IPS-20b (cell line): ENCODE measurements at regions not wholly inside any gene's neighbourhood (a gene's known extent, or its start where the extent isn't known, plus 50 kb on each side); places are given as distances from the start of the nearest gene placed in this dataset.

Experiments
- H3K27ac ChIP-seq: one replicate; pipeline ENCODE4 v1.5.1; 2013; ENCODE audit warnings: low read length
- H3K27me3 ChIP-seq: 2 replicates; pipeline ENCODE4 v1.6.1; 2013; ENCODE audit warnings: mild to moderate bottlenecking, low read length, inconsistent platforms; ENCODE audit not compliant: insufficient read depth
- H3K36me3 ChIP-seq: 2 replicates; pipeline ENCODE4 v1.6.1; 2013; ENCODE audit warnings: low read depth, mild to moderate bottlenecking, inconsistent platforms, low read length, moderate library complexity; ENCODE audit not compliant: insufficient read depth
- H3K4me1 ChIP-seq: 2 replicates; pipeline ENCODE4 v1.6.1; 2013; ENCODE audit warnings: mild to moderate bottlenecking, control low read depth, inconsistent platforms, low read length, moderate library complexity; ENCODE audit not compliant: insufficient read depth
- H3K4me3 ChIP-seq: 2 replicates; pipeline ENCODE4 v1.5.1; 2013; ENCODE audit warnings: mild to moderate bottlenecking, low read length, inconsistent platforms
- H3K9ac ChIP-seq: 2 replicates; pipeline ENCODE4 v1.6.1; 2013; ENCODE audit warnings: low read depth, mild to moderate bottlenecking, inconsistent platforms, low read length, moderate library complexity
- H3K9me3 ChIP-seq: 2 replicates; pipeline ENCODE4 v1.6.1; 2013; ENCODE audit warnings: mild to moderate bottlenecking, low read depth, low read length, inconsistent platforms; ENCODE audit not compliant: insufficient read depth

GRCh38 chr20:60713396-60713795 lies 538.7 kb upstream of the CDH4 start:
- no peaks in the 10 kb centered on the region; the same call in 1 of the 2 replicates for H3K4me1 ChIP-seq
- H3K27ac ChIP-seq, result no peak overlapping the region
- no peaks in the 10 kb centered on the region for H3K9me3 ChIP-seq
- H3K36me3 ChIP-seq, result no peaks in the 10 kb centered on the region
- no peaks in the 10 kb centered on the region for H3K27me3 ChIP-seq
- H3K9ac ChIP-seq, result no peak overlapping the region
- no peak overlapping the region for H3K4me3 ChIP-seq

GRCh38 chr20:60715172-60715571 lies 536.9 kb upstream of the CDH4 start:
- Histone ChIP-seq H3K9me3 (no peaks in the 10 kb centered on the region), H3K9ac (no peak overlapping the region), H3K27ac (no peak overlapping the region), H3K4me1 (no peaks in the 10 kb centered on the region; the same call in 1 of the 2 replicates), H3K36me3 (no peaks in the 10 kb centered on the region), H3K27me3 (no peaks in the 10 kb centered on the region), H3K4me3 (no peak overlapping the region)

- Histone ChIP-seq H3K4me1 (no peaks in the 10 kb centered on the region; the same call in 1 of the 2 replicates), H3K27ac (no peak overlapping the region), H3K9me3 (no peaks in the 10 kb centered on the region), H3K27me3 (no peaks in the 10 kb centered on the region), H3K36me3 (no peaks in the 10 kb centered on the region), H3K9ac (no peak overlapping the region), H3K4me3 (no peak overlapping the region)
Observed at GRCh38 chr20:60718743-60719480, 533.1 kb upstream of the CDH4 start.

GRCh38 chr20:60725311-60725906 lies 526.7 kb upstream of the CDH4 start:
- Histone ChIP-seq H3K9me3 (peaks cover 12% of the 10 kb centered on the region; the same call in 1 of the 2 replicates), H3K36me3 (no peaks in the 10 kb centered on the region), H3K9ac (no peak overlapping the region), H3K27me3 (no peaks in the 10 kb centered on the region), H3K4me1 (peaks cover 26% of the 10 kb centered on the region), H3K4me3 (no peak overlapping the region), H3K27ac (no peak overlapping the region)

- no peaks in the 10 kb centered on the region for H3K27me3 ChIP-seq
Observed at GRCh38 chr20:60727425-60727824, 524.6 kb upstream of the CDH4 start.

GRCh38 chr20:60728705-60729104 lies 523.4 kb upstream of the CDH4 start:
- Histone ChIP-seq H3K4me1 (peaks cover 26% of the 10 kb centered on the region), H3K4me3 (peak overlapping the region; percentile 34; the same call in 1 of the 2 replicates), H3K9ac (peak overlapping the region; percentile 2; the same call in 1 of the 2 replicates), H3K9me3 (peaks cover 12% of the 10 kb centered on the region; the same call in 1 of the 2 replicates), H3K27ac (peak overlapping the region; percentile 54), H3K36me3 (no peaks in the 10 kb centered on the region), H3K27me3 (no peaks in the 10 kb centered on the region)

More at GRCh38 chr20:60727425-60727824, 524.6 kb upstream of the CDH4 start:
- H3K9me3 ChIP-seq, result peaks cover 12% of the 10 kb centered on the region; the same call in 1 of the 2 replicates
- H3K27ac ChIP-seq, result no peak overlapping the region
- peaks cover 26% of the 10 kb centered on the region for H3K4me1 ChIP-seq
- H3K4me3 ChIP-seq, result peak overlapping the region; percentile 16; the same call in 1 of the 2 replicates
- no peak overlapping the region; the same call in 1 of the 2 replicates for H3K9ac ChIP-seq
- no peaks in the 10 kb centered on the region for H3K36me3 ChIP-seq

GRCh38 chr20:60729135-60729900 lies 522.7 kb upstream of the CDH4 start:
- H3K27me3 ChIP-seq, result no peaks in the 10 kb centered on the region
- H3K4me3 ChIP-seq, result peak overlapping the region; percentile 34; the same call in 1 of the 2 replicates
- peak overlapping the region; percentile 54 for H3K27ac ChIP-seq
- peaks cover 12% of the 10 kb centered on the region; the same call in 1 of the 2 replicates for H3K9me3 ChIP-seq
- no peaks in the 10 kb centered on the region for H3K36me3 ChIP-seq
- H3K4me1 ChIP-seq, result peaks cover 26% of the 10 kb centered on the region
- peak overlapping the region; percentile 57; the same call in 1 of the 2 replicates for H3K9ac ChIP-seq

GRCh38 chr20:60732322-60732721 lies 519.7 kb upstream of the CDH4 start:
- Histone ChIP-seq H3K27me3 (no peaks in the 10 kb centered on the region), H3K4me1 (peaks cover 26% of the 10 kb centered on the region), H3K4me3 (no peak overlapping the region), H3K27ac (no peak overlapping the region), H3K36me3 (no peaks in the 10 kb centered on the region), H3K9ac (no peak overlapping the region), H3K9me3 (peaks cover 1% of the 10 kb centered on the region; the same call in 1 of the 2 replicates)

- peaks cover under 1% of the 10 kb centered on the region; the same call in 1 of the 2 replicates for H3K9me3 ChIP-seq
- H3K27ac ChIP-seq, result no peak overlapping the region
- H3K27me3 ChIP-seq, result no peaks in the 10 kb centered on the region; the same call in 1 of the 2 replicates
- H3K4me1 ChIP-seq, result peaks cover 14% of the 10 kb centered on the region; the same call in 1 of the 2 replicates
- no peak overlapping the region for H3K9ac ChIP-seq
- no peak overlapping the region for H3K4me3 ChIP-seq
- H3K36me3 ChIP-seq, result no peaks in the 10 kb centered on the region
Observed at GRCh38 chr20:60748086-60748485, 504.0 kb upstream of the CDH4 start.

- no peaks in the 10 kb centered on the region for H3K36me3 ChIP-seq
- no peaks in the 10 kb centered on the region; the same call in 1 of the 2 replicates for H3K9me3 ChIP-seq
- H3K4me3 ChIP-seq, result no peak overlapping the region
- no peak overlapping the region for H3K27ac ChIP-seq
- H3K9ac ChIP-seq, result no peak overlapping the region
- H3K4me1 ChIP-seq, result peaks cover 14% of the 10 kb centered on the region; the same call in 1 of the 2 replicates
- H3K27me3 ChIP-seq, result no peaks in the 10 kb centered on the region; the same call in 1 of the 2 replicates
Observed at GRCh38 chr20:60749804-60750602, 502.1 kb upstream of the CDH4 start.
